Transverse colon (tissue), 4 donors: ENCODE measurements at regions not wholly inside any gene's neighbourhood (a gene's known extent, or its start where the extent isn't known, plus 50 kb on each side); places are given as distances from the start of the nearest gene placed in this dataset.

Source experiments
- POLR2A ChIP-seq: fragments of 450-650 bp; IDR thresholded peaks from one replicate; pipeline ENCODE4 v1.6.1; 2016; ENCODE audit warnings: antibody characterized with exemption, mild to moderate bottlenecking, moderate library complexity
- POLR2AphosphoS5 ChIP-seq, 3 donors: sonication (generic); formaldehyde crosslinking; IDR thresholded peaks; one replicate each; pipeline ENCODE4 v1.6.1; 2016; ENCODE audit warnings: antibody characterized with exemption in 3 of 3
- TF ChIP-seq, protein P1 (sequence below), 5 experiments: fragments of 200-600 bp in 3 of 5; fragments of 450-650 bp in 2 of 5; sonication (generic) in 3 of 5; IDR thresholded peaks; 1 replicate in 2 of 5; 2 replicates in 3 of 5; pipeline ENCODE4 v1.5.1; 2016 to 2017; ENCODE audit warnings: antibody characterized with exemption in 5 of 5, inconsistent platforms in 3 of 5, mild to moderate bottlenecking in 2 of 5, moderate library complexity in 1 of 5

GRCh38 chr4:111693758-111694157 is 451.5 kb upstream of the FAM241A start:
- TF ChIP-seq, protein P1, sequence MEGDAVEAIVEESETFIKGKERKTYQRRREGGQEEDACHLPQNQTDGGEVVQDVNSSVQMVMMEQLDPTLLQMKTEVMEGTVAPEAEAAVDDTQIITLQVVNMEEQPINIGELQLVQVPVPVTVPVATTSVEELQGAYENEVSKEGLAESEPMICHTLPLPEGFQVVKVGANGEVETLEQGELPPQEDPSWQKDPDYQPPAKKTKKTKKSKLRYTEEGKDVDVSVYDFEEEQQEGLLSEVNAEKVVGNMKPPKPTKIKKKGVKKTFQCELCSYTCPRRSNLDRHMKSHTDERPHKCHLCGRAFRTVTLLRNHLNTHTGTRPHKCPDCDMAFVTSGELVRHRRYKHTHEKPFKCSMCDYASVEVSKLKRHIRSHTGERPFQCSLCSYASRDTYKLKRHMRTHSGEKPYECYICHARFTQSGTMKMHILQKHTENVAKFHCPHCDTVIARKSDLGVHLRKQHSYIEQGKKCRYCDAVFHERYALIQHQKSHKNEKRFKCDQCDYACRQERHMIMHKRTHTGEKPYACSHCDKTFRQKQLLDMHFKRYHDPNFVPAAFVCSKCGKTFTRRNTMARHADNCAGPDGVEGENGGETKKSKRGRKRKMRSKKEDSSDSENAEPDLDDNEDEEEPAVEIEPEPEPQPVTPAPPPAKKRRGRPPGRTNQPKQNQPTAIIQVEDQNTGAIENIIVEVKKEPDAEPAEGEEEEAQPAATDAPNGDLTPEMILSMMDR (IDR thresholded peaks at IDR 0.05), result no peak
- TF ChIP-seq POLR2A (no peak), POLR2AphosphoS5 (IDR thresholded peaks at IDR 0.05) (peak; percentile 25 to 89 (median 76))
